GM23338 (cell line): ENCODE measurements at regions not wholly inside any gene's neighbourhood (a gene's known extent, or its start where the extent isn't known, plus 50 kb on each side); places are given as distances from the start of the nearest gene placed in this dataset.

ENCODE experiments used
- EZH2 ChIP-seq: fragments of 200-600 bp; sonication (generic); IDR thresholded peaks from one replicate; pipeline ENCODE4 v1.8.0; 2017; ENCODE audit warnings: antibody characterized with exemption, mild to moderate bottlenecking, low read depth; ENCODE audit not compliant: unreplicated experiment
- POLR2AphosphoS5 ChIP-seq: IDR thresholded peaks from 2 replicates; pipeline ENCODE4 v1.6.1; 2016; ENCODE audit warnings: antibody characterized with exemption, low read depth
- TF ChIP-seq, protein P1 (sequence below), 2 experiments: fragments of 200-600 bp in 1 of 2; sonication (generic) in 1 of 2; conservative IDR thresholded peaks; 2 replicates each; pipeline versions ENCODE4 v1.5.1 to v1.6.1; 2016 to 2017; ENCODE audit warnings: antibody characterized with exemption in 2 of 2, low read depth in 2 of 2, mild to moderate bottlenecking in 2 of 2, moderate library complexity in 1 of 2

DNA sequence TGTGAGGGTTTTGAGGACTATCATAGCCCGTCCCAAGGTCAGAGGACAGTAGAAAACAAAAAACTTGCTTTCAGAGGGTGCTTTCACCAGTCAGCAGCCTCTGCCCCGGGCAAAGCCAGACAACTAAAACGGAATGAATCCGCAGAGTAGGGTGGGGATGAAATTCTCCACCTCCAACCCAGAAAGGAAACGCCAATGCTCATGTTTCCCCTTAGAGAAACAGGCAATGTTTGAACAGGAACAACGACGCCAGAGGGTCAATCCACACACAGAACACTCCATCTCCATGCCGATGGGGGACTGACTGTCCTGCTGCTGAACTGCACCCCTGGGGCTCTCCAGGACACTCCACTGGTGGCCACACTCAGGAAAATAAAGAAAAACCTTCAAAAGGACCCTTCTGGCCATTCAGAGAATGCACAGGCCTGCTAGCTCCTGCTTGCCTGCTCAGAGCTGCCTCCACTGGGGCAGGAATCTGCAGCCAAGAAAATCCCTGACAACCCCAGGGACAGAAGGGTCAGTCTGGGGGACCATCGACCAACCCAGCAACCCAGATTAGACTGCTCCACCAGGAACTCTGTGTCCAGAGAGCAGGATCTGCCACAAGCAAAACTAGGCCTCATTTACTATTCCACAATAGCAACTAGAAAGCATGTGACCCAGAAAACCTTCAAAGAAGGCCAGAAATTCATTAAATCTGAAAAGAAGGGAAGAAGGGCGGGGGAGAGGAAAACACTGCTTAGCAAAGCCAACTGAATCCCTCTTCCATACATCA is 116.0 kb downstream of the TOMM20 start:
- TF ChIP-seq, protein P1, sequence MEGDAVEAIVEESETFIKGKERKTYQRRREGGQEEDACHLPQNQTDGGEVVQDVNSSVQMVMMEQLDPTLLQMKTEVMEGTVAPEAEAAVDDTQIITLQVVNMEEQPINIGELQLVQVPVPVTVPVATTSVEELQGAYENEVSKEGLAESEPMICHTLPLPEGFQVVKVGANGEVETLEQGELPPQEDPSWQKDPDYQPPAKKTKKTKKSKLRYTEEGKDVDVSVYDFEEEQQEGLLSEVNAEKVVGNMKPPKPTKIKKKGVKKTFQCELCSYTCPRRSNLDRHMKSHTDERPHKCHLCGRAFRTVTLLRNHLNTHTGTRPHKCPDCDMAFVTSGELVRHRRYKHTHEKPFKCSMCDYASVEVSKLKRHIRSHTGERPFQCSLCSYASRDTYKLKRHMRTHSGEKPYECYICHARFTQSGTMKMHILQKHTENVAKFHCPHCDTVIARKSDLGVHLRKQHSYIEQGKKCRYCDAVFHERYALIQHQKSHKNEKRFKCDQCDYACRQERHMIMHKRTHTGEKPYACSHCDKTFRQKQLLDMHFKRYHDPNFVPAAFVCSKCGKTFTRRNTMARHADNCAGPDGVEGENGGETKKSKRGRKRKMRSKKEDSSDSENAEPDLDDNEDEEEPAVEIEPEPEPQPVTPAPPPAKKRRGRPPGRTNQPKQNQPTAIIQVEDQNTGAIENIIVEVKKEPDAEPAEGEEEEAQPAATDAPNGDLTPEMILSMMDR (conservative IDR thresholded peaks at IDR 0.05; ENCODE audit: low read depth in 2 of 2), result no peak
- TF ChIP-seq POLR2AphosphoS5 (no peak), EZH2 (no peak)
